ENCODE measurements at regions not wholly inside any gene's neighbourhood (a gene's known extent, or its start where the extent isn't known, plus 50 kb on each side); places are given as distances from the start of the nearest gene placed in this dataset.

- TF ChIP-seq, protein P1, sequence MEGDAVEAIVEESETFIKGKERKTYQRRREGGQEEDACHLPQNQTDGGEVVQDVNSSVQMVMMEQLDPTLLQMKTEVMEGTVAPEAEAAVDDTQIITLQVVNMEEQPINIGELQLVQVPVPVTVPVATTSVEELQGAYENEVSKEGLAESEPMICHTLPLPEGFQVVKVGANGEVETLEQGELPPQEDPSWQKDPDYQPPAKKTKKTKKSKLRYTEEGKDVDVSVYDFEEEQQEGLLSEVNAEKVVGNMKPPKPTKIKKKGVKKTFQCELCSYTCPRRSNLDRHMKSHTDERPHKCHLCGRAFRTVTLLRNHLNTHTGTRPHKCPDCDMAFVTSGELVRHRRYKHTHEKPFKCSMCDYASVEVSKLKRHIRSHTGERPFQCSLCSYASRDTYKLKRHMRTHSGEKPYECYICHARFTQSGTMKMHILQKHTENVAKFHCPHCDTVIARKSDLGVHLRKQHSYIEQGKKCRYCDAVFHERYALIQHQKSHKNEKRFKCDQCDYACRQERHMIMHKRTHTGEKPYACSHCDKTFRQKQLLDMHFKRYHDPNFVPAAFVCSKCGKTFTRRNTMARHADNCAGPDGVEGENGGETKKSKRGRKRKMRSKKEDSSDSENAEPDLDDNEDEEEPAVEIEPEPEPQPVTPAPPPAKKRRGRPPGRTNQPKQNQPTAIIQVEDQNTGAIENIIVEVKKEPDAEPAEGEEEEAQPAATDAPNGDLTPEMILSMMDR (IDR thresholded peaks at IDR 0.05; ENCODE audit: low read depth, low read length) = no peak
- no peak for TF ChIP-seq POLR2A (IDR thresholded peaks at IDR 0.05; ENCODE audit: extremely low read depth, insufficient read length)
- TF ChIP-seq, protein P2, sequence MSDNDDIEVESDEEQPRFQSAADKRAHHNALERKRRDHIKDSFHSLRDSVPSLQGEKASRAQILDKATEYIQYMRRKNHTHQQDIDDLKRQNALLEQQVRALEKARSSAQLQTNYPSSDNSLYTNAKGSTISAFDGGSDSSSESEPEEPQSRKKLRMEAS (IDR thresholded peaks at IDR 0.05; ENCODE audit: low read depth, low read length) = no peak
Measured at GRCh38 chr10:31146491-31147209, 115.0 kb upstream of the ZNF438 start.

All from NB4 (cell line).